C4-2B (cell line): ENCODE measurements at regions not wholly inside any gene's neighbourhood (a gene's known extent, or its start where the extent isn't known, plus 50 kb on each side); places are given as distances from the start of the nearest gene placed in this dataset.

Source experiments
- CTCF ChIP-seq: fragments of 450-650 bp; conservative IDR thresholded peaks from 2 replicates; pipeline ENCODE4 v1.5.1; 2017; ENCODE audit warnings: mild to moderate bottlenecking
- ZFX ChIP-seq: fragments of 450-650 bp; IDR thresholded peaks from 2 replicates; pipeline ENCODE4 v1.6.1; 2017

GRCh38 chr12:93081810-93082165 lies 152.7 kb upstream of the EEA1 start:
- no peak for TF ChIP-seq CTCF
- no peak for TF ChIP-seq ZFX
